Fibroblast of villous mesenchyme (primary cell): ENCODE measurements at regions not wholly inside any gene's neighbourhood (a gene's known extent, or its start where the extent isn't known, plus 50 kb on each side); places are given as distances from the start of the nearest gene placed in this dataset.

Experiments used
- DNase-seq: peaks from one replicate; pipeline ENCODE4 v3.0.0-alpha.2; 2010; ENCODE audit warnings: low read depth
- H3K4me3 ChIP-seq: 2 replicates; pipeline ENCODE4 v1.5.1; 2011; ENCODE audit warnings: low read depth, mild to moderate bottlenecking, low read length
- CTCF ChIP-seq: IDR thresholded peaks from 2 replicates; pipeline ENCODE4 v1.5.1; 2012; ENCODE audit warnings: low read depth, mild to moderate bottlenecking, low read length; ENCODE audit not compliant: insufficient read depth

GRCh38 chrX:1034717-1035116, 177.7 kb downstream of the CRLF2 start:
- H3K4me3 ChIP-seq: no peak overlapping the region
- DNase-seq: no peak
- TF ChIP-seq CTCF: no peak

DNA sequence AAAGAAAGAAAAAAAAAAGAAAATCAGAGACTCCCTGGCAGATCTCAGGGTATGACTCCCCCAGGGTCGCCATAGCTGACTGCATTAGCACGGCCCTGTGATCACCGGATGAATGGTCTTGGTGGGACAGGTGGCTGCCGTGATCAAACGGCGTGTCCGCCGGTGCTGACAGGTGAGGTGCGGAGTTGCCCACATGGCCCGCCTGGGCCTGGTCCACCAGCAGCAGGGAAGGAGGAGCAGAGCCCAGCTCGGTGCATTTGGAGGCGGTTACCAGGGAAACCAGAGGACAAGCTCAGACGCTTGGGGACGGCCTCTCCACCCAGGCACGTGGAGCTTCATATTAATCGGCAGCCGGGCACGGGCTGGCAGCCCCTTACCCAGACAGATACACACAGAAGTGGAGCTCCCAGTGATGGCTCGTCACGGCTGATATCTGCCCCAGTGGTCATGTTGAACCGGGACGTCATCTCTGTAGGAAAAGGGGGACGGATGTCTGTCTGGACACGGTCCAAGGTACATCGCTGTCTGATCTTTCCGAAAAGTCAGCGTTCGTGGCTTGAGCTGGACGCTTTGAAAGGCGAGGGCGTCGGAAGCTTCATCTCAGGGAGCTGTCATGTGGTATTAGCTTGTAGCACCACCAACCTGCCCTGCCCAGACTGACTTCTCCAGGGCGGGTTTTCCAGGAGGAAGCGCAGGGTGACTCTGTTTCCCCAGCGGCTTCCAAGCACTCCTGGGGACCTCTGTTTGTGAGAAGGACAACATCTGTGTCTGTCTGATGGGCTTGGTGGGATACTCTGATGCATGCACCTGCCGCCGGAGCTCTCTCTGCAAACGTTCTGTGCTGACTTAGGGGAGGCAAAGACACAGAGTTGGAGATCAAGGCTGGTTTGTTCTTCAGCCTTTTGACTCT, 180.7 kb downstream of the CRLF2 start:
- no peak for TF ChIP-seq CTCF
- no peak for DNase-seq
- H3K4me3 ChIP-seq: no peak overlapping the region

DNA sequence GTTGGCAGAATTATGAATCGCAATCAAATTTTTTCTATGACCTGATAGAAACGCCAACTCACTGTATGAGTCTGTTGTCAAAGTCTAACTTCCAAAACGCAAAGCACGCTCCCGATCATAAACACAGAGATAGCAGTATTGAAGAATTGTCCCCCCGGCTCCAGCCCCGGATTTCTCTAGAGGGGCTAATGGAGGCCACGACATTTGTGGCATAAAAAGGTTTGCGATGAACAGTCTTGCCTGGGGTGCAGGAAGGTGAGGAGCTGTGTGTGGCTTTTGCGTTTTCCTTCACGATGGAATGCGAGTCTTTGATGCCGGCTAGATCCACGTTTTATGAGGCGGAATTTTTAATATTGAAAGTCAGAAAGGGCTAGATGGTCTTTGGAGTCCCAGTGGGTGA, 183.0 kb downstream of the CRLF2 start:
- no peak for TF ChIP-seq CTCF
- no peak for DNase-seq
- no peak overlapping the region for H3K4me3 ChIP-seq

GRCh38 chrX:1027680-1028079, 184.8 kb downstream of the CRLF2 start:
- no peak overlapping the region for H3K4me3 ChIP-seq
- TF ChIP-seq CTCF: no peak
- no peak for DNase-seq

DNA sequence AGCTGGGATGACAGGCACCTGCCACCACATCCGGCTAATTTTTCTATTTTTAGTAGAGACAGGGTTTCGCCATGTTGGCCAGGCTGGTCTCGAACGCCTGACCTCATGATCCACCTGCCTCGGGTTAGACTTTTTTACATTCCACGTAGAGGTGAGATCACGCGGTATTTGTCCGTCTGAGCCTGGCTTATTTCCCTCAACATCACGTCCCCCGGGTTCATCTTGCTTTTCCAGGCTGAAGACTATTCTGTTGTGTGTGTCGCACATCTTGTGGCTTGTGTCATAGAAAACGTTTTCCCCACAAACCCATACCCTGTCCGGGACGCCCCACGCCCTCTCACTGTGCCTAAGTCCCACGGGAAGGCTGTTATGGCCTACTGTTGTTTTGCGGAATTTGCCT, 185.3 kb downstream of the CRLF2 start:
- TF ChIP-seq CTCF: no peak
- DNase-seq: no peak
- no peak overlapping the region for H3K4me3 ChIP-seq

- no peak overlapping the region for H3K4me3 ChIP-seq
- no peak for DNase-seq
- no peak for TF ChIP-seq CTCF
These were observed 186.0 kb downstream of the CRLF2 start for GRCh38 chrX:1026263-1027015.
